ENCODE measurements at regions not wholly inside any gene's neighbourhood (a gene's known extent, or its start where the extent isn't known, plus 50 kb on each side); places are given as distances from the start of the nearest gene placed in this dataset.

DNA sequence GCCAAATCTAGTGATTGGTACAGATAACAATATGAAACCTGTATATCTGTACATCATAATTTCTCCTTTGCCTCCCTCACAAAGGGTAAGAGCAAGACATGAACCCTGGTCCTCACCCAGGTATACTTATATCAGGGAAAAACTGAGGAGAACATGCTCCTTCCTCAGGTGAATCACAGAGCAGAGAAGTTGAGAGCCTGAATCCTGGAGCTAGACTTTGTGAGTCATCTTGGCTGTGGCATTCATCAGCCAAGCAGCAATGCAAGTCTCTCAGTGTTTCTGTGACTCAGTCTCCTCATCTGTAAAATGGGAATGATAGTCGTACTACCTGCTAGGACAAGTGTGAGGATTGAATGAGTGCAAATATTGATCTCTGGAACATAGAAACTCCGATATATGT, 165.7 kb upstream of the ADAMTS9 start:
- TF ChIP-seq CTCF (IDR thresholded peaks at IDR 0.05; ENCODE audit: insufficient read depth, low read depth, low read length) (no peak), EZH2 (IDR thresholded peaks at IDR 0.05; ENCODE audit: insufficient read depth, low read length) (no peak)
